ENCODE measurements at regions not wholly inside any gene's neighbourhood (a gene's known extent, or its start where the extent isn't known, plus 50 kb on each side); places are given as distances from the start of the nearest gene placed in this dataset.

GRCh38 chr5:125236981-125237380, 490.5 kb upstream of the ZNF608 start:
- TF ChIP-seq, protein P1, sequence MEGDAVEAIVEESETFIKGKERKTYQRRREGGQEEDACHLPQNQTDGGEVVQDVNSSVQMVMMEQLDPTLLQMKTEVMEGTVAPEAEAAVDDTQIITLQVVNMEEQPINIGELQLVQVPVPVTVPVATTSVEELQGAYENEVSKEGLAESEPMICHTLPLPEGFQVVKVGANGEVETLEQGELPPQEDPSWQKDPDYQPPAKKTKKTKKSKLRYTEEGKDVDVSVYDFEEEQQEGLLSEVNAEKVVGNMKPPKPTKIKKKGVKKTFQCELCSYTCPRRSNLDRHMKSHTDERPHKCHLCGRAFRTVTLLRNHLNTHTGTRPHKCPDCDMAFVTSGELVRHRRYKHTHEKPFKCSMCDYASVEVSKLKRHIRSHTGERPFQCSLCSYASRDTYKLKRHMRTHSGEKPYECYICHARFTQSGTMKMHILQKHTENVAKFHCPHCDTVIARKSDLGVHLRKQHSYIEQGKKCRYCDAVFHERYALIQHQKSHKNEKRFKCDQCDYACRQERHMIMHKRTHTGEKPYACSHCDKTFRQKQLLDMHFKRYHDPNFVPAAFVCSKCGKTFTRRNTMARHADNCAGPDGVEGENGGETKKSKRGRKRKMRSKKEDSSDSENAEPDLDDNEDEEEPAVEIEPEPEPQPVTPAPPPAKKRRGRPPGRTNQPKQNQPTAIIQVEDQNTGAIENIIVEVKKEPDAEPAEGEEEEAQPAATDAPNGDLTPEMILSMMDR (IDR thresholded peaks at IDR 0.05) = no peak
- TF ChIP-seq POLR2A (IDR thresholded peaks at IDR 0.05) = no peak
